ENCODE measurements at regions not wholly inside any gene's neighbourhood (a gene's known extent, or its start where the extent isn't known, plus 50 kb on each side); places are given as distances from the start of the nearest gene placed in this dataset.
"Not testable (repeated sequence)": the region's sequence is repeated elsewhere in the genome, so short reads cannot be mapped to it uniquely, and the experiment has no call there.

DNA sequence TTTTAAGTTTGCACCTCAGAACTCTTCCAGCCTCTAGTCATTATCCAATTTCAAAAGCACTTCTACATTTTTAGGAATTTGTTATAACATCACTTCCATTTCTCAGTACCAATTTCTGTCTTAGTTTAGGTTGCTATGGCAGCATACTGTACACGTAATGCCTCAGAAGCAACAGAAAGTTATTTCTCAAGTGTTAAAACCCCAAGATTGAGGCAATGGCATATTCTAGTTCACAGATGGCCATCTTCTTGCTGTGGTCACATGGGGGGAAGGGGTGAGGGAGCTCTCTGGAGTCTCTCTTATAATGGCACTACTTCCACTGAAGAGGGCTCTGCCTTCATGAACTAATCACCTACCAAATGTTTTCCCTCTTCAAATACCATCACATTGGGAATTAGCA lies 220.3 kb upstream of the CTSO start:
- no peak for DNase-seq

DNA sequence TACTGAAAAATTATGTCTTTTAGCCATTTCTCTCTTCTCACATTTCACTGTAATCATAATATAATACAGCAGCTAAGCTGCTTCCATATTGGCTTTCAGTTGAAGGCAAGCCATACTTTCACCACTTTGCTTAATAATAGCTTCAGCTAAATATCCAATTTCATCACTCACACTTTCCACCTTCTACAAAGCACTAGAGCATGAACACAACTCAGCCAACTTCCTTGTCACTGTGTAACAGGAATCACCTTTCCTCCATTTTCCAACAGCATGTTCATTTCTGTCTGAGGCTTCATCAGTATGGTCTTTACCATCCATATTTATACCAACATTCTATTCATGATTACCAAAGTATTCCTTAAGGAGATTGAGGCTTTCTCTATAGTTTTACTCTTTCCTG lies 219.8 kb upstream of the CTSO start:
- no peak for DNase-seq

DNA sequence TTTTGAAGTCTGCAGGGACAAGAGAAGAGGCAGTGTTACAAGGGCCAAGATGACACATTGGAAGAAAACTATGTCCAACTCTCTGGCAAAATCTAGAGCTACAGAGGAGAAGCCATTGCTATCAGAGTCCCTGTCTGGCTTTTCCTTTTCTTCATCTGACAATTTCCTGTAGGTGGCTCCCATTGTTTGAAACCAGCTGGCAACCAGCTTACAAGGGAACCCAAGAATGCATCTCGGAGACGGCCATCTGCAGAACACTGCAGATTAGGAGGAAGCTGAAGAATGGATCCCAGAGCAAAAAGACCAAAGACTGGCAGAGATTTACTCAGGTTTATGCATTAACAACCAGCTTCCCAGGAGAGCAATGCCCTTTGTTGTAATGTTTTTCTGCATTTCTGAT lies 216.2 kb upstream of the CTSO start:
- no peak for DNase-seq

DNA sequence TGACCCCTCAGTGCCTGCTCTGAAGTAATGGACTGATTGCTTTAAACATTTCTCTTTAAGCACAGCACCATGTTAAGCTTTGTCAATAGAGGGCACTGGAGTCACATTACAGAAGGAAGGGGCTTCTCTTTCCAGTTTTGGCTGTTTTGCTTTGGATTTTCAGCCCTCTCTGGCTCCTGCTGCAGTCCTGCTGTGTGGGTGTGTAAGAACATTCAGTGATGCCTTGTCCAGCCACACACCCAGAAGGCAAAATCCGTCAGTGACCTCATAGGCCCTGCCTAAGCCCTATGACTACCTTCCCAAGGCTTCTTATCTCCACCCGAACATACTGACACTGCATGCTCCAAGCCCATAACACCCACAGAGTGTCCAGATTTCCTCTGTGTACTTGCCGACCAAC lies 215.3 kb upstream of the CTSO start:
- peak; percentile 42 to 64 for DNase-seq

DNA sequence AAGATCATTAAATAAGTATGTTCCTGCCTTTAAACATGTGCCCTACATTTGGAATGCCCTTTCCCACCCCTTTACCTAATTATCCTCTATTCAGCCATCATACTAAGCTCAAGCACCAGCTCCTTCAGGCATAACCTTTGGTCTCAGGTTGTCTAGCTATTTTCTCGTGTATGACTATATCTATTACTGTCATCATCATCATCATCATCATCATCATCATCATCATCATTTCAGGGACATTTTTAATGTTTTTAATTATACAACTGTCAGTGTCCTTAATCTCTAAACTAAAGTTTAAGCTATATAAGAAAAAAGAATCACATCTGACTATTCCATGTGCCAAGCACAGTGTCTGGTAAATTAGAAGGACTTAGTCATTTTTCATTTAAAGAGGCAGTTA lies 214.6 kb upstream of the CTSO start:
- DNase-seq, result no peak

DNA sequence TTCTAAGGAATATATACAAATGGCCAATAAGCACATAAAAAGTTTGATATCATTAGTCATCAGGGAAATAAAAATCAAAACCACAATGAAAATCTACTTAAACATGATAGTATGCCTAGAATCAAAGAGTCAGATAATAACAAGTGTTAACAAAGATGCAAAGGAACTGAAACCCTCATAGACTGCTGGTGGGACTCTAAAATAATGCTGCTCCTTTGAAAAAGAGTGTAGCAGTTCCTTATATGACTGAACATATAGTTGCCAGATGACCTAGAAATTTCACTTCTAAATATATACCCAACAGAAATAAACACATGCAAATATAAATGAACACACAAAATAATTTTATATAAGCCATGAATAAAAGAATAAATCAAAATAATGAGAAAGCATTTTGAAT lies 205.1 kb upstream of the CTSO start:
- DNase-seq, result no peak

DNA sequence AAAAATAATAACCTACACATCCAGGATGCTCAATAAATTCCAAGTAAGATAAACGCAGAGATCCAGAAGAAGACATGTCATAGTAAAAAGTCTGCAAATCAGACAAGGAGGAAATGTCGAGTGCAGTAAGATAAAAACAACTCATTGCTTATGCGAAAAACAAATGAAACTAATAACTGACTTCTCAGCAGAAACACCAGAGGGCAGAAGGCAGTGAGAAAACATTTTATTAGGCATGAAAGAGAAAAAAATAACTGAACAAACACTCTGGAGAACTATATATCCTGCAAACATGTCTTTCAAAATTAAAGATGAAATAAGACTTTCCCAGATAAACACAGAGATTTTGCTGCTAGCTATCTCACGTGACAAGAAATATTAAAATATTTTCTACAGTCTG lies 201.3 kb upstream of the CTSO start:
- DNase-seq, result no peak

DNA sequence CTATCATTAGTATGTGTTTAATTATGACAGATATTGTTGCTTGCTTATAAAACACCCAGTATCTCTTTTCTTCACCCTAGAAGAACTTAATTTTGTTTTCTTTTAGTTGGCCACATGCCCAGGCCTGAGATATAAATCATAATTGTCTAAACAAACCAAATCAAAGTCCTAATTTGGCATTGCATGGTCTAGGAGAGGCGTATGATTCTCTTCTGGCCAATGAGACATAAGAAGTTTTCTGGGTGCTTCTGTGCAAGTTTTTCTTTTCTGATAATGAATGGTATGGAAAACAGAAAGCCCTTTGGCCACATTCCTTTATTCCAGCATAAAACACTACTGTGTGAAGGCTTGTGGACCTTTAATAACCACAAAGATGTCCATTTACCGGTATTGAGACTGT lies 192.9 kb upstream of the CTSO start:
- DNase-seq, result no peak

DNA sequence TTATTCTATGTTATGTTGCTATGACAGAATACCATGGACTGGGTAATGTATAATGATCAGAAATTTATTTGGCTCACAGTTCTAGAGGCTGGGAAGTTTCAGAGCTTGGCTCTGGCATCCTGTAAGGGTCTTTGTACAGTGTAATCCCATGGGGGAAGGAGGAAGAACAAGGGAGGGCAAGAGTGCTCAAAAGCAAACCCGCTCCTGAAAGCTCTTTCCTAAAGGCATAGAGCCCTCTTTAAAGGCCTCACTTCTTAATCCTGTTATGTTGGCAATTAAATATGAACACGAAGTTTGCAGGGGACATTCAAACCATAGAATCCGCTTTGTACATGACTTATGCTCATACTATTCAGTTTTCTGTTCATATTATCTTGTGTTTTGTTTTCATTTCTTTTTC lies 191.3 kb upstream of the CTSO start:
- no peak for DNase-seq

DNA sequence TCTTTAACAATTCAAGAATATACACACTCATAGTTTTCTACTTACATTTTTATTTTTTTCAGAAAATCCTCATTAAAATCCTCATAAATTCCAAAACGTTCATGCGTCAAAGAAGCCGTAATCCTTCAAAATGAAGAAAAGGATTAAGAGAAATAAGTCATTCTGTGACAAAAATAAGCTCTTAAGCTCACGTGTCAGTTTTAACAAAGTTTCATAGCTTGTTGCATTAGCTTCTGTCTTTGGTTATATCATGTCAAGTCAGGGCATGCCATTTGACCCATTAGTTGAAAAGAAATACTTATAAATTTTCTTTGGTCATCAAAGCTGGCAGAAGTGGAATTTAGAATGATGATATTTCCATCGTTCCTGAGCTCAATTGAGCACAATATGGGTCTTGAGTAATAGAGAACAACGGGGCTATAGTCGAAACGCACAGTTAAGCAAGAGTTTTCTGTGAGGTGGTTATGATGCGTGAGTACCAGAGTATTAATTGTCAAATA lies 185.2 kb upstream of the CTSO start:
- DNase-seq, result no peak

DNA sequence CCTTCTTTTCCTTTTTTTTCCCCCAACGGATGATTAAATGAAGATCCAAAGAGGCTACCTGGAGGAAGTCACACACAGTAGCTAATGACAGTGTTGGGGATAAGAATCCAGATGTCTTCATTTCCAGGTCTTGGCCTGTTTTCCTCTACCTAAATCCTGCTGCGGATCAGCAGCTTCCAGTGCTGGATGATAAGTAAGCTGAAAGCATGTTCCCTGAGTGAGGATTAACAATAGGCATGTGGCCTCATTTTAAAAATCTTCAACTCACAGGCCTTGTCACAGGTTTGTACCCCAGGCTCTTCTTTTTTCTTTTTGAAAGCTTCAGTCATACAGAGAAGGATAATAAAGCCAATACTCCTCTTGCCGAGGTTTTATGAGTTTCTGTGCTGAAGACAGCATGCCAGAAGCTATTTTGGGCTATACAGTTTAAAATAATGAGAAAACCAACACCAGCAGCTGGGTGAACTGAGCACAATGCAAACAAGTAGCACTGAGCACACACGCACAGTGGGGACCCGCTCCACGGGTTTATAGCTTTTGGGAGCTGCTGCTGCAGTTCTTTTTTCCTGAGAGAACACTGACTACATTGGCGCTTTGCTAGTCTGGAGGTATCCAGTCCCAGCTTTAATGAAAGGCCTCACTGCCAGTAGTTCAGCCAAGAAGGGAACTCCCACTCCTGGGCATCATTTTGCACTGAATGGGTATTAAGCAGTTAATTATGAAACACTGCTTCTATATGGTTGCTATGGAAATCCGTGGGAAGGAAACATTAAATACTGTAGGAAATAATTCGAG lies 184.2 kb upstream of the CTSO start:
- DNase-seq, result no peak

DNA sequence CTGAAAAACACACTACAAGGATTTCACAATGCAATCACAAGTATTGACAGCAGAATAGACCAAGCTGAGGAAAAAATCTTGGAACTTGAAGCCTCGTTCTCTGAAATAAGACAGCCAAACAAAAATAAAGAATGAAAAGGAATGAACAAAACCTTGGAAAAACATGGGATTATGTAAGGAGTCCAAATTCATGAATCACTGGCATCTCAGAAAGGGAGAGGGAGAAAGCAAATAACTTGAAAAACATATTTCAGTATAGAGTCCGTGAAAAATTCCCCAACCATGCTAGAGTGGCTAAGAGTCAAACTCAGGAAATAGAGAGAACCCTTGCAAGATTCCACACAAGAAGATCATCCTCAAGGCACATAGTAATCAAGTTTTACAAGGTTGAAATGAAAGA lies 178.5 kb upstream of the CTSO start:
- no peak for DNase-seq

DNA sequence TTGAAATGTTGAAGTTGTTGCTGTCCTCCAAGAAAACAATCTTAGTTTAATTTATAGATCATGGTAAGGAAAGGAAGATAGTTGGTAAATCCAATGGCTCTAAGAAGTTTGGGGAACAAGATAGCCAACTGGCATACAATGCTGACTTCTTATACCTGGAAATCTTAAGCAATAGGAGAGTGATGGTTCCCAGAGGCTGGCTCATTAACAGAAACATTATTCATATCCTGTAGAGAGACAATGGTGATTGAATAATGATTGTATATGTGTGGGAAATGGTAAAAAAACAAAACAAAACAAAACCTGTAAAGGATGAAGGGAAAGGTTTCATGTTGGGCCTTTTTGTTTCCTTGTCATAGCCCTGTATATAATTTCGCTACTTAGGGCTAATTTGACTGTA lies 174.9 kb upstream of the CTSO start:
- no peak for DNase-seq

DNA sequence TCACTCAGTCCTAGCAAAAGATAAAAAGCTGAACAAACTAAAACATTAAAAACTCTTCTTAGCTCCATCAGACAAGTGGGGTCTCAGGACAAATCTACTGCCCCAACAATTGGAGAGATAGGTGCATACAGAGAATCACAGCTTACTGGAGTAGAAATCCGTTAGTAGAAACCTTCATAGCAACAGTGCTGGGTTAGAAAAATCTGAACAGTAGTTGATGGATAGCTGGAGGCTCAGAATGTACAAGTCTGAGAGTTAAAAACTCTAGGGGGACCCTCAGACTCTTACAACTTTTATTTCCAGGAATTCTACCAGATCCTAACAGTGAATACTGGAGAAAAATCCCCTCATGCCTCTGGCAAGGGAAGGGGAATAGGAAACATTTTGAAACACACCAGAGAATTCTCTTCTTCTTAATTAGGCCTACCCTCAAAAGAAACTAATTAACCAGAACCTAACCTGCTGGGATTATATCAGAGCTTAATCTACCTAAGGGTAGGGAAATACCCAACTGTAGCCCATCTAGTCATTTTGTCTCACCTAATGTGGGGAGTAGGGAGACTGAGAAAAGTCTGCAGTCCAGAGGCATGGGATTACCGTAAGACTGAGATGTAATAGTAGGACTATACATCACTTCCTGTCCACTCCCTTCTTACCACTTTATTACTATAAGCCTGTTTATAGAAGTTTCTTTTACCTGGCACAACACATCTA lies 165.0 kb upstream of the CTSO start:
- no peak for DNase-seq

DNA sequence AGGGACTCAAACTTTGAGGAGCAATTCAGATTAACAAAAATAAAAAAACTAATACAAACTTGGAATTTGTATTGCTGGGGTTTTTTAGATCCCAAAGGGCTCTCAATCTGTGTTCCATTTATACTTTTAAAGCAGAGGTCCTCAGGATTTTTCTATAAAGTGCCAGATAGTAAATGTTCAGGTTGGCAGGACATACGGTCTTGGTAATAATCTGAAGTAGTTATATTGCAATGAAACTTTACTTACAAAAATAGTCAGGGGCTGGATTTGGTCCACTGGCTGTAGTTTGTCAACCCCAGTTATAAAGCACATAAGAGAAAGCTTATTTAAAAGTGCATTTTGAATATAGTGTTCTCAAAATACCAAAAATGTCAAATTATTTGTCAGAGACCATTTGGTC lies 164.1 kb upstream of the CTSO start:
- no peak for DNase-seq

DNA sequence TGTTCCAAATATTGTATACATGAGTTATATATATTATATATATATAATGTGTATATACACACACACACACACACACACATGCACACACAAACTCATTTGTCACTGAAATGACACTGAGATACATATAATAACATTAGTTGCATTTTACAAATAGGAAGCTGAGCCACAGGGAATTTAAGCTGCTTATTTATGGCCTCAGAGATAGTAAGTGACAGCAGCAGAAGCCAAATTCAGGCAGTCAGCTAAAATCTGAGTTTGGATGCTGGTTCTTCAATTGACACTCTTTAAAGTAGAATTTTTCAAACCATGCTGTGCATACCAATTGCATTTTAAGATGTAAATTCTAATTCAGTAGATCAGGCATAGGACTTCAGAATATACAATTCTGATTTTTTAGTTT lies 163.3 kb upstream of the CTSO start:
- no peak for DNase-seq

DNA sequence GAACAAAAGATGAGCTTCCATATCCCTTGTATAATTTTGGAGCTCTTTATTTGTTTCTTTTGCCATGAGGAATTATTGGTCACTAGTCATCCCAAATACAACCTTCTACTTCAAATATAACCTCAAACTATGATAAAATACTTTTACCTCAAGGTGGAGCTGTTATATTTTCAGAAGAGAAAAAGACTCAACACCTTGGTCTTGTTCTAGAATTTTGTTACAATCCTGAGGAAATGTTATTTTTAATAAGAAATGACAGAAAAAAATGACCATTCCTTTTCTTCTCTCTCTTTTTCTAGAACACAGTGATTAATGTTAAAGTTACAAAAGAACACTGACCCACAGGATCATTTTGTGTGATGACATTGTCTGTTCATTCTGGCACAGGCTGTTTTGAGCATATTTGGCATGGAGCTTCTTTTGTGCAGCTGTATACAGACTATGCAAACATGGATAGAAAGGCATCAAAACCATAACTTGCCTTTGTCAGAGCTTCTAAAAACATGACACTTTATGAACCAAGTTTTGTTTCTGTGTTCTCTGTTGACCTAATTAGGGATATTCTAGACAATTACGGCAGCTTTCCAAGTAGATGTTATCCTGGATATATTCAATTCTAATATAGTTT lies 159.6 kb upstream of the CTSO start:
- DNase-seq, result no peak

DNA sequence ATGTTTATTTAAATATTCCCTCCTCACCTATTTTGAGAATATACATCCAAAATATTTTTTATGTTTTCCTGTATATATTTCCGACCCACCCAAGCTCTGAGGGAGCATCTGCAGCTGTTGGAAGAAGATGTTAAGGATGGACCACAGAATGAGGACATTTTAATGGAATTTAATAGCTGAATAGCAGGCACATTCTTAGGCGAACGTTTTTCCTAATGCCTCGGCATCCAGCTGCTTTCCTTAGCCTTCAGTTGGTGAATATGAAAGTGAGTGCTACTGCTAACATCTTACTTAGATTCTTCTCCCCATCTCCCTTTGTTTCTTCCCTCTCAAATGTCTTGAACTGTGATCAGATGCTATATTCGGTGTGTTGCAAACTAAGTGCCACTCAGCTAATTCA lies 158.0 kb upstream of the CTSO start:
- DNase-seq, result no peak

DNA sequence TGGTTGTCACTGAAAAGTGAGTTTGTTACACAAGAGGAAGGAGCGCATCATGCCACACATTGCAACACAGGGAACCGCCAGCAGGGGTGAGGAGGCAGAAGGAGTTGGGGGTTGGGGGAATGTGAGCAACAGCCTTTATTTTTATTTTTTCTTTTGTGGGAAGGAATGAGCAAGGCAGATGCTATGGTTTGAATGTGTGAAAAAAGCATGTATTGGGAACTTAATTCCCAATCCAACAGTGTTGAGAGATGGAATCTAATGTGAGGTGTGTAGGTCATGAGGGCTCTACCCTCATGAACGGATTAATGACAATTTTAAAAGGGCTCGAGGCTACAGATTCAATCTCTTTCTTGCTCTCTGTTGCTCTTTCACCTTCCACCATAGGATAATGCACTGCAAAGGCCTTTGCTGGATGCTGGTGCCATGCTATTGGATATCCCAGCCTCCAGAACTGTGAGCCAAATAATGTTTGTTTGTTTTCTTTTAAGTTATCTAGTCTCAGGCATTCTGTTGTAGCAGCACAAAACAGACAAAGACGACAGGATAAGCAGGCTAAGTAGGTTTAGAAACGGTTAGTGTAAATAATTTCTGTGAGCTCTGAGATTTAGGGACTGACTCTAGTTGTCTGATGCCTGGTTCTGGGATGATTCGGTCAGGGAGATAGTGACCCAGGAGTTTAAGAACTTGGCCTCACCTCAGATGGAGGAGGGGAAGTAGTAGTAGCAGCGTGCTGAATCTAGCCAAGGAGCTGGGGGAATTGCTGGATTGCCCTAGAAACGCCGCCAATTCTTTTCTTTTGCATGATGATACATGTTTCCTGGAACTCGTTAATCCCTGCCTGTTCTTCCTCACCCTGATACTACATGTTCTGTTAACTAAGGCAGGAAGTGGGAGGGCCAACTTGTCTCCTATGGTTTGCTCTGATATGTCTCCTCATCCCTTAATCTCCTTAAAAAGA lies 156.6 kb upstream of the CTSO start:
- DNase-seq, result no peak

DNA sequence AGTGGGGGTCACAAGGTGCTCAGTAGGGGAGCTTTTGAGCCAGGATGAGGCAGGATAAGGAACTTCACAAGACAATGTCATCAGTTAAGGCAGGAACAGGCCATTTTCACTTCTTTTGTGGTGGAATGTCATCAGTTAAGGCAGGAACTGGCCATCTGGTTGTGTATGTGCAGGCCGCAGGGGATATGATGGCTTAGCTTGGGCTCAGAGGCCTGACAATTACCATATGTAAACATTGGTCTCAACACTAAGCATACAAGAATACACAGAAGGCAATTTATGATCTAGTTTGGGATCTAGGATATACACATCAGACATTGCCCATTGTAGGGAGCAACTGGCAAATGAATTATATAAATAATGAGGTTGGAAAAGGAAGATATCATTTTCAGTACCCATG lies 155.4 kb upstream of the CTSO start:
- not testable (repeated sequence) for DNase-seq

DNA sequence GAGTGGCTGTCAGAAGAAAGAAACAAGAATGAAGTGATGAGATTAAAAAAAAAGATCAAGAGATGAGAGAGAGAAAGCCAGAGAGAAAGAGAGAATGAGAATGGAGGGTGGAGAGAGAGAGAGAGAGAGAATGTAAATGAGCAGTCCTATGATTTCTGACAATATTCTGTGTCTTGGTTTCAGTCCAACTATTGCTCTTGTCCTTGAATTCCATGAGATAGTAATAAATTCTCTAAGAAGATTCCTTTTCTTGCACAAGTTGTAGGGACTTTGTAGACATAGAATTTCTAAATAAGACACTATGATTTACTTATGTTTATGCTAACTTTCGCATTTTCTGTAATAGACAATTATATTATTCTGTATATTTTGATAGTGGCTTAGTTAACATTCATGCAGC lies 149.6 kb upstream of the CTSO start:
- DNase-seq, result no peak

DNA sequence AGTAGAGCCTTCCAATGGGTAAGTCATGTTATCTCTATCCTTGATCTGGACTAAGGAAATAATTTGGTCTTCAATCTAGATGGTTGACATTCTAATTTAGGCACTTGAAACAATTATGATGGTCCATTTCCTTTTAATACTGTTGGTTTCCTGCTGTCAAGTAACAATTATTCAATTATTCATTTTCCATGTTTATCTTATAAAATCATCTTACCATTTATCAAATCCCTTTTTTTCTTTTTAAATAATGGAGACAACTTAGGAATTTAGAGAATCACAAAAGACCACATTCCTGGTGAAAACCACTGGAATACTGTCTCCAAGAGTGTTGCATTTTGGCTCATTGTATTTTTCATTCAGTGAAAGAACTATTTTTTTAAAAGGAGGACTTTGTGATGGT lies 148.7 kb upstream of the CTSO start:
- no peak for DNase-seq
